ENCODE measurements at regions not wholly inside any gene's neighbourhood (a gene's known extent, or its start where the extent isn't known, plus 50 kb on each side); places are given as distances from the start of the nearest gene placed in this dataset.

DNA sequence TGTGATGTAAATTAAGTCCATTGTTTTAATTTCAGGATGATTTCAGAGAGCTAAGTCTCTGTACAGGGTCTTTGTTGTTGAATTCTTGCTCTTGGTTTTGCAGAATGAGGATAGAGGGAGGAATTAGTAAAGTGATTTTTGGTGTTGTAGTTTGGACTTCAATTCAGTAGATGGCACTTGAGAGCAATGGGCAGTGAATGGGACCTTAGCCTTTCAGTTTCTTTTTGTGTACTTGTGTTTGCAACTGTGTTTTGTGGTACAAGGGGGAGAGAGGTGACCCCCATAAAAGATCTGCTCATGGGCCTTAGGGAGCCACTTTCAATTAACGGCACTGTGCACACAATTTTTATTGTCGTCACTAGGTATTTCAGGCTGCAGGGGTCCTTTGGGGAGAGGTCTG, 340.0 kb downstream of the DCAF12L2 start:
- TF ChIP-seq CTCF (conservative IDR thresholded peaks at IDR 0.05; ENCODE audit: low read depth, low read length) = peak; percentile 44
- DNase-seq (ENCODE audit: low read depth) = no peak
- H3K4me3 ChIP-seq (ENCODE audit: low read depth, low read length) = no peak overlapping the region

- no peak for TF ChIP-seq CTCF (conservative IDR thresholded peaks at IDR 0.05; ENCODE audit: low read depth, low read length)
- no peak for DNase-seq (ENCODE audit: low read depth)
- no peak overlapping the region for H3K4me3 ChIP-seq (ENCODE audit: low read depth, low read length)
These were observed 339.2 kb downstream of the DCAF12L2 start for GRCh38 chrX:125826774-125827451.

DNA sequence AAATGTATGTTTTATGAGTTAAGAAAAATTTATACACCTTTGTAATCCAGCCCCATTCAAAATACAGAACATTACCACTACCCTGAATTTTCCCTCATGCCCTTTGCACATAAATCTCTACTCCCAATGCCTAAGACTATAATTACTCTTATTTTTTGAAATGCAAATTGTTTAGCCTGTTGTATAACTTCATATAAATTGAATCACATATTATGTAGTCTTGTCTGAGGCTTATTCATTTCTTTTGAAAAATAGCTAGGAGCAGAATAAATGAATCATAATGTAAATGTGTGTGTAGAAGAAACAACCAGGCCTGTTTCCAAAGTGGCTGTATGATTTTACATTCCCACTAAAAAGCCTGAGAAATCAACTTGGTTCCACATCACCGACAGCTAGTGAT, 319.8 kb downstream of the DCAF12L2 start:
- no peak for TF ChIP-seq CTCF (conservative IDR thresholded peaks at IDR 0.05; ENCODE audit: low read depth, low read length)
- DNase-seq (ENCODE audit: low read depth) = no peak
- no peak overlapping the region for H3K4me3 ChIP-seq (ENCODE audit: low read depth, low read length)

GRCh38 chrX:125850693-125851092, 315.4 kb downstream of the DCAF12L2 start:
- H3K4me3 ChIP-seq (ENCODE audit: low read depth, low read length) = no peak overlapping the region
- no peak for TF ChIP-seq CTCF (conservative IDR thresholded peaks at IDR 0.05; ENCODE audit: low read depth, low read length)
- no peak for DNase-seq (ENCODE audit: low read depth)

DNA sequence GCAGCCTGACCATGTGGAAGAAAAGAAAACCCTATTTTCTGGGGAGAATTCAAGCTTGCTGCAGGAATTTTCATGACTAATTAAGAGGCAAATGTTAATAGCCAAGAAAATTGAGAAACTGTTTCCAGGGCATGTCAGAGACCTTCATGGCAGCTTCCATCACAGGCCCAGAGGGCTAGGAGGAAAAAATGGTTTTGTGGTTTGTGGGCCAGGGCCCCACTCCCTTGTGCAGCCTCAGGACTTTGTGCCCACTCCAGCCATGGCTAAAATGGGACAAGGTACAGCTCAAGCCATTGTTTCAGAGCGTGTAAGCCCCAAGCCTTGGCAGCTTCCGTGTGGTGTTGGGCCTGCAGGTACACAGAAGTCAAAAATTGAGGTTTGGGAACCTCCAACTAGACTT, 282.9 kb downstream of the DCAF12L2 start:
- DNase-seq (ENCODE audit: low read depth) = no peak
- H3K4me3 ChIP-seq (ENCODE audit: low read depth, low read length) = no peak overlapping the region
- TF ChIP-seq CTCF (conservative IDR thresholded peaks at IDR 0.05; ENCODE audit: low read depth, low read length) = no peak

DNA sequence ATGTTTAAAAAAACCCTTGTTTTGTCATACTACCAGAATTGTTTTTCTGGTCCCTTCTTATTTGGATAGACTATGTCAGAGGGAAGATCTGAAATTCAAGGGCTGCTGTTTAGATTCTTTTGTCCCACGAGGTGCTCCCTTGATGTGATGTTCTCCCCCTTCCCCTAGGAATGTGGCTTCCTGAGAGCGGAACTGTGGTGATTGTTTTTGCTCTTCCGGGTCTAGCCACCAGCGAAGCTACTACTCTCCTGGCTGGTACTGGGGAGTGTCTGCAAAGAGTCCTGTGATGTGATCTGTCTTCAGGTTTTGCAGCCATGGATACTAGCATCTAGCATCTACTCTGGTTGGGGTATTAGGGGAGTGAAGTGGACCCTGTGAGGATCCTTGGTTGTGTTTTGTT, 271.1 kb downstream of the DCAF12L2 start:
- TF ChIP-seq CTCF (conservative IDR thresholded peaks at IDR 0.05; ENCODE audit: low read depth, low read length) = no peak
- no peak for DNase-seq (ENCODE audit: low read depth)
- H3K4me3 ChIP-seq (ENCODE audit: low read depth, low read length) = no peak overlapping the region

GRCh38 chrX:125895518-125895917, 270.6 kb downstream of the DCAF12L2 start:
- H3K4me3 ChIP-seq (ENCODE audit: low read depth, low read length) = no peak overlapping the region
- TF ChIP-seq CTCF (conservative IDR thresholded peaks at IDR 0.05; ENCODE audit: low read depth, low read length) = no peak
- no peak for DNase-seq (ENCODE audit: low read depth)
